SIG-M5 treated with dmso at 0.1 percent for 504 hours (cell line): ENCODE measurements at regions not wholly inside any gene's neighbourhood (a gene's known extent, or its start where the extent isn't known, plus 50 kb on each side); places are given as distances from the start of the nearest gene placed in this dataset.
A peak's percentile ranks its signal among the peaks of the same experiment; 100 is the strongest.
"Not testable (repeated sequence)": the region's sequence is repeated elsewhere in the genome, so short reads cannot be mapped to it uniquely, and the experiment has no call there.

Source experiments
- DNase-seq: peaks from one replicate; lab custom pipeline; 2025; ENCODE audit not compliant: unreplicated experiment; lab: John Stamatoyannopoulos, UW

GRCh38 chr17:30644287-30644686 is 167.1 kb downstream of the GOSR1 start:
- not testable (repeated sequence) for DNase-seq

DNA sequence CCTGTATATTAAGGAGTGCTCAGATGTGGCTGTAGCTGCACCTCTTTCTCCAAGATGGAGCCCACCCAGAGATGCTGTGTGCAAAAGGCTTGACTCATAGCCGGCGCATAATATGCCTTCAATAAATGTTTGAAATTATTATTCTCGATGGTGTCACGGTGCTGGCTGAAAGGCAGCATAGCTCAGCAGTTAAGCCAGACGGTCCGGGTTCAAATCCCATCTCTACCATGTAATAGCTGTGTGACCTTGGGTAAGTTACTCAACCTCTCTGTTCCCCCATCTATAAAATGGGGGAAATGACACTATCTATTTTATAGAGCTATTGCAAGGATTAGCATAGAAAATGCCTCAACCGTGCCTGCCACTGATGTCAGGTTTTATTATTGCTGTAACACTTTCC is 164.2 kb downstream of the GOSR1 start:
- not testable (repeated sequence) for DNase-seq

- DNase-seq = not testable (repeated sequence)
These were observed 162.2 kb downstream of the GOSR1 start for GRCh38 chr17:30639391-30639790.

DNA sequence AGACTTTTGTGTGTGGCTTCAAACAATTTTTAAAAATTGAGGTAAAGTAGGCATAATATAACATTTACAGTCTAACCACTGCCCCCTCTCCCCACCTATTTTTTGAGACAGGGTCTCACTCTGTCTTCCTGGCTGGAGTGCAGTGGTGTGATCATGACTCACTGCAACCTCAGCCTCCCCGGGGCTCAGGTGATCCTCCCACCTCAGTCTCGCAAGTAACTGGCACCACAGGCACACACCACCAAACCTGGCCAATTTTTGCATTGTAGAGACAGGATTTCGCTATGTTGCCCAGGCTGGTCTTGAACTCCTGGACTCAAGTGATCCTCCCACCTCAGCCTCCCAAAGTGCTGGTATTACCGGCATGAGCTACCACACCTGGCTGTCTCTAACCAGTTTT is 161.8 kb downstream of the GOSR1 start:
- not testable (repeated sequence) for DNase-seq

- not testable (repeated sequence) for DNase-seq
These were observed 154.4 kb downstream of the GOSR1 start for GRCh38 chr17:30631651-30632050.

- DNase-seq = not testable (repeated sequence)
These were observed 148.2 kb downstream of the GOSR1 start for GRCh38 chr17:30625380-30625779.

DNA sequence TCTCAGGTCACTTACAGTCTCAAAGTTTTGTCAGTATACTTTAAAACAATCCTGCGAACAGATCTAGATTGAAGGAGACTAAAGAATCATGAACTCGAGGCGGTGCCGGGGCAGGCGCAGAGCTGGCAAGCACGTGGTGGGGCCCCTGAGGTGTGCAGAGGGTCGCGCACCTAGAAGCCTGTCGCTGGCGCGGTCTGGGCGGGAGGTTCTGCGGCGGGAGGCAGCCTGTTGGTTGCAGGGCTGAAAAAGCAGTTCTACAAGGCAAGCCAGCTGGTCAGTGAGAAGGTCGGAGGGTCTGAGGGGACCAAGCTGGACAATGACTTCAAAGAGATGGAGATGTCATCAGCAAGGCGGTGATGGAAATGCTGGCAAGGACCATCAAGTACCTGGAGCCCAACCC is 147.0 kb downstream of the GOSR1 start:
- not testable (repeated sequence) for DNase-seq

DNA sequence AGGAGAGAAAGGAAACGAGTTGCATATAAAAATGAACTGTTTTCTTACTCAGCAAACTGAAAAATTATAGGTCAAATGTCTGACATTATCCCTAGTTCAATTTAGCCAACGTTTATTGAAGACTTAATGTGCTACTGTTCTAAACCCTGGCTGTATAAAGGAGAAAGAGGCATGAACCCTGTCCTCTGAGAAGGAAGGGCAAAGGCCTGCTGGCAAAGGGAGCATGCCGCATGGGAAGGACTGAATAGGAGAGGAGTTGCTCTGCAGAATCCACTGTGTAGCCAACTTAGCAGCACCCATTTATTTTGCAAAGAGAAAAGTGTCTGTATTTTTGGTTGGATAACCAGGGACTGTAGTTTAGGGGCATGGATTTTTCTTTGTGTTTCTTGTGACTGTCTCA is 132.5 kb downstream of the GOSR1 start:
- not testable (repeated sequence) for DNase-seq

- DNase-seq = no peak
These were observed 128.3 kb downstream of the GOSR1 start for GRCh38 chr17:30605523-30605922.

DNA sequence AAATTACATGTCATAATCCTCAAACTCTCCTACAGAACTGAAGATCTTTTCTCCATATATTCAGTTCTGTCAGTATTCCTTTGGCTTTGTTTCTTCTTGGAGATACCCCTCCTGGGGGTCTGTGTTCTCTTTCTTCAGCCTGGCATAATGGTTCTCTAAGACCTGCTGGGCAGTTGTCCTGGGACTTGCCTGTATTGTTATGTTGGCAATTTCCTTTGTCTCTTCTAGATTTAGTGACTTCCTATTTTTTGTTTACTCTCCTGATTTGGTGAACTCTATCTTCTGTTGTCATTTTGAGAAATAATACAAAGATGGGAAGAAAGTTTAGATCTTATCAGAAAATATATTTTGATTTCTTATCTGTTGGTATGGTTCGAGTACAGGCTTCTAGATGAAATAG is 127.8 kb downstream of the GOSR1 start:
- DNase-seq = no peak

GRCh38 chr17:30602396-30602795 is 125.2 kb downstream of the GOSR1 start:
- not testable (repeated sequence) for DNase-seq

DNA sequence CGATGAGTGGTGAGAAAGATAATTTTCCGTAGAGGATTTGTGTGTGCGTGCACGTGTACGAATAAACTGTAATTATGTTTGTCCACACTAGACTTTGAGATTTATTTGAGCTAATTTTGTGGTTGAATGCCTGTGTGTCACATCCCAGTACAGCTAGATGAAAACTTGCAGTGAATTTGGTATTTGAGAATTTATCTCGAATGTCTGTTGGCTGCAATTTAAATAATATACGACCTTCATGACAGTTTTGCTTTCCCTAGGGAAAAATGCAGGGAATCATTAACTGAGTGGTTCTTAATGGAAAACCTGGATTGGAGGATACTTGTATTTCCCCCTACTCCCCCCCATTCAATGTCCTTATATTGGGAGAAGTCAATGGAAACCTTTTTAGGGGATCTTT is 124.8 kb downstream of the GOSR1 start:
- not testable (repeated sequence) for DNase-seq

GRCh38 chr17:30600830-30601494 is 123.8 kb downstream of the GOSR1 start:
- DNase-seq = no peak

GRCh38 chr17:30600060-30600829 is 123.0 kb downstream of the GOSR1 start:
- peak; percentile 76 for DNase-seq

DNA sequence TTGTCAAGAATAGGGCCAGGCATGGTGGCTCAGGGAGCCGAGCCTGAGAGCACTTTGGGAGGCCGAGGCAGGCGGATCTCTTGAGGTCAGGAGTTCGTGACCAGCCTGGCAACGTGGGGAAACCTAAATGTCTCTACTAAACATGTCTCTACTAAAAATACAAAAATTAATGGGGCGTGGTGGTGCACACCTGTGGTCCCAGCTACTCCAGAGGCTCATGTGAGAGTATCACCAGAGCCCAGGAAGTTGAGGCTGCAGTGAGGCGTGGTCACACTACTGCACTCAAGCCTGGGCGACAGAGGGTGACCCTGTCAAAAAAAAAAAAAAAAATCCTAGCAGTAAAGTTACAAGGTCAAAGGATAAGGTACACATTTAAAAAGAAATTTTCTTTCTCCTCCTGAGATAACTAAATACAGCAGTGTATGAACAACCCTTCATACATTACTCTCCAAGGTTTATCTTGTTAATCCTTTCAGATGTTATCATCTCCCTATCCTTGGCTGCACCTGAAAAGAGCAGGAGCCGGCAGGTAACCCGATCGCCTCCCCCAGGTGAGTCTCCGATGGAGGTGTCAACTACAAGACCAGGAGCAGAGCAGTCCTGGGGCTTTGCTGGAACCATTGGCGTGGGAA is 122.3 kb downstream of the GOSR1 start:
- no peak for DNase-seq

DNA sequence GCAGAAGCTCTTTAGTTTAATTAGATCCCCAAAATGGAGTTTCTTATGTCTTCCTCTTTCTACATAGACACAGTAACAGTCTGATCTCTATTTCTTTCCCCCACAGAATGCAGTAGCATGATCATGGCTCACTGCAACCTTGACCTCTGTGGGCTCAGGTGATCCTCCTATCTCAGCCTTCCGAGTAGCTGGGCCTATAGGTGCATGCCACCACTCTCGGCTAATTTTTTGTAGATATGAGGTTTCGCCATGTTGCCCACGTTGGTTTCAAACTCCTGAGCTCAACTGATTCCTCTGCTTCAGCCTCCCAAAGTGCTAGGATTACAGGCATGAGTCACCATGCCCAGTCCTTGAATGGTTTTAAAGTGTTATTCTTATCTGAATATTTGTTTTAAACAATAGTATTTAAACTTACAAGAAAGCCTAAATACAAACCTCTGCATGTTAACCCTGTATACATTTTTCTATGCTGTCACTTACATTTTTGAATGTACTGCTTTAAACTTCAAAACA is 120.6 kb downstream of the GOSR1 start:
- no peak for DNase-seq

- DNase-seq = not testable (repeated sequence)
These were observed 120.0 kb downstream of the GOSR1 start for GRCh38 chr17:30596948-30597775.

DNA sequence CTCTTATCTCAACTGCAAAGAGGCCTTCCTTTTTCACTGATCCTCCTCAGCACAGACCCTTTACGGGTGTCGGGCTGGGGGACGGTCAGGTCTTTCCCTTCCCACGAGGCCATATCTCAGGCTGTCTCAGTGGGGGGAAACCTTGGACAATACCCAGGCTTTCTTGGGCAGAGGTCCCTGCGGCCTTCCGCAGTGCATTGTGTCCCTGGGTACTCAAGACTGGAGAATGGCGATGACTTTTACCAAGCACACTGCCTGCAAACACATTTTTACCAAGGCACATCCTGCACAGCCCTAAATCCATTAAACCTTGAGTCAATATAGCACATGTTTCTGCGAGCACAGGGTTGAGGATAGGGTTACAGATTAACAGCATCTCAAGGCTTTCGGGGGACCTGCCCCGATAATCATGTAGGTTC is 117.8 kb downstream of the GOSR1 start:
- DNase-seq = not testable (repeated sequence)

DNA sequence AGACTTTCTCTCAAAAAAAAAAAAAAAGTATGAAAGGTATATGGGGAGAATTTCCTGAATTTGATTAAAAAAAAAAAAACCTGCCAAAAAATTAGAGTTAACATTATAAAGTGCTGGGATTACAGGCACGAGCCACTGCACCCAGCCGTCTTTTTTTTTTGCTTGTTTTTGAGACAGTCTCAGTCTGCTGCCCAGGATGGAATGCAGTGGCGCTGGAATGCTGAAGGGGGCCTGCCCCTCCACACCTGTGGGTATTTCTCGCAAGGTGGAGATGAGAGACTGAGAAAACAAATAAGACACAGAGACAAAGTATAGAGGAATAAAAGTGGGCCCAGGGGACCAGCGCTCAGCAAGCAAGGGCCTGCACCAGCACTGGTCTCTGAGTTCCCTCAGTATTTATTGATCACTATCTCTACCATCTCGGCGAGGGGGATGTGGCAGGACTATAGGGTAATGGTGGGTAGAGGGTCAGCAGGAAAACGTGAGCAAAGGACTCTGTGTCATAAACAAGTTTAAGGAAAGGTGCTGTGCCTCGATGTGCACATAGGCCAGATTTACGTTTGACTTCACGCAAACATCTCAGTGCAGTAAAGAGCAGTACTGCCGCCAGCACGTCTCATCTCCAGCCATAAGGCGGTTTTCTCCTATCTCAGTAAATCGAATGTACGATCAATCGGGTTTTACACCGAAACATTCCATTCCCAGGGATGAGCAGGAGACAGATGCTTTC is 117.2 kb downstream of the GOSR1 start:
- no peak for DNase-seq

GRCh38 chr17:30590081-30590733 is 113.0 kb downstream of the GOSR1 start:
- DNase-seq = no peak
